NB4 (cell line): ENCODE measurements at regions not wholly inside any gene's neighbourhood (a gene's known extent, or its start where the extent isn't known, plus 50 kb on each side); places are given as distances from the start of the nearest gene placed in this dataset.

Experiments
- POLR2A ChIP-seq: IDR thresholded peaks from 2 replicates; pipeline ENCODE4 v1.6.1; 2011; ENCODE audit warnings: mild to moderate bottlenecking; ENCODE audit not compliant: insufficient read length; ENCODE audit errors: extremely low read depth
- TF ChIP-seq, protein P1 (sequence below): IDR thresholded peaks from one replicate; pipeline ENCODE4 v1.5.1; 2012; ENCODE audit warnings: low read depth, low read length
- TF ChIP-seq, protein P2 (sequence below): IDR thresholded peaks from 2 replicates; pipeline ENCODE4 v1.6.1; 2011; ENCODE audit warnings: low read depth, low read length

DNA sequence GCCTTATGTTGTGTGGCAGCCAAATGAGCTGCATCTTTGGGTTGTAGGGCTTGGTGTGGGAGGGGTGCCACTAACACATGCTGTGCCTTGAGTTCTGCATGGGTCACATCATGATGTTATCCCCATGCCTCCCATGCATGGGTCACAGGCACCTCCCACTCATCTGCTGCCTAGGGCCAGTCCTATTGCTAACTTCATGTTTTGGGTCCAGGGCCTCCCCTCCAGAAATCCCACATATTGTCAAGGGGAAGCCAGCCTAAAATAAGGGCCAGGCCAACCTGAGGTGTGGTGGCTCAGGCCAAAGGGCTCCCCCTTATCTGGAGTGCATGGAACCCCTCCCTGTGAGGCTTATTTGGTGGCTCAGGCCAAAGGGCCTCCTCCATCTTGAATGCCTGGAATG lies 299.0 kb downstream of the RPS24 start:
- TF ChIP-seq, protein P1, sequence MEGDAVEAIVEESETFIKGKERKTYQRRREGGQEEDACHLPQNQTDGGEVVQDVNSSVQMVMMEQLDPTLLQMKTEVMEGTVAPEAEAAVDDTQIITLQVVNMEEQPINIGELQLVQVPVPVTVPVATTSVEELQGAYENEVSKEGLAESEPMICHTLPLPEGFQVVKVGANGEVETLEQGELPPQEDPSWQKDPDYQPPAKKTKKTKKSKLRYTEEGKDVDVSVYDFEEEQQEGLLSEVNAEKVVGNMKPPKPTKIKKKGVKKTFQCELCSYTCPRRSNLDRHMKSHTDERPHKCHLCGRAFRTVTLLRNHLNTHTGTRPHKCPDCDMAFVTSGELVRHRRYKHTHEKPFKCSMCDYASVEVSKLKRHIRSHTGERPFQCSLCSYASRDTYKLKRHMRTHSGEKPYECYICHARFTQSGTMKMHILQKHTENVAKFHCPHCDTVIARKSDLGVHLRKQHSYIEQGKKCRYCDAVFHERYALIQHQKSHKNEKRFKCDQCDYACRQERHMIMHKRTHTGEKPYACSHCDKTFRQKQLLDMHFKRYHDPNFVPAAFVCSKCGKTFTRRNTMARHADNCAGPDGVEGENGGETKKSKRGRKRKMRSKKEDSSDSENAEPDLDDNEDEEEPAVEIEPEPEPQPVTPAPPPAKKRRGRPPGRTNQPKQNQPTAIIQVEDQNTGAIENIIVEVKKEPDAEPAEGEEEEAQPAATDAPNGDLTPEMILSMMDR = no peak
- TF ChIP-seq POLR2A = no peak
- TF ChIP-seq, protein P2, sequence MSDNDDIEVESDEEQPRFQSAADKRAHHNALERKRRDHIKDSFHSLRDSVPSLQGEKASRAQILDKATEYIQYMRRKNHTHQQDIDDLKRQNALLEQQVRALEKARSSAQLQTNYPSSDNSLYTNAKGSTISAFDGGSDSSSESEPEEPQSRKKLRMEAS = no peak
